ENCODE measurements at regions not wholly inside any gene's neighbourhood (a gene's known extent, or its start where the extent isn't known, plus 50 kb on each side); places are given as distances from the start of the nearest gene placed in this dataset.

DNA sequence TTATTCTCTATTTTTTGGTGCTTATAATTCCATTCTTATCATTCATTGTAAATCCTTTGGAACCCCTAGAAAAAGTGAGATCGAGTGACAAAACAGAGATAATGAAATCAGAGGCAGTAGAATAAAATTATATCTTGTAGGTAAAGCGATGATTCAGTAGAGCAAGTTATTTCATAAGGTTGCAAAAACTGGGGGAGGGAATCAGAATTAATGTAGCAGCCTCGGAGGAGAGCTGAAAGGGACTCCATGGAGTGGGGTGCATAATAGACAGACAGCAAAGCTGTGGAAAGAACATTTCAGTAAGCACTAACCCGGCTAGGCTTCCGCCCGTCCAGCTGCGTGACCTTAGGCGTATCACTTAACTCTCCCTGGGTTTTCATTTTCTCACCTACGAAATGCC, 289.7 kb downstream of the EN1 start:
- TF ChIP-seq, protein P1, sequence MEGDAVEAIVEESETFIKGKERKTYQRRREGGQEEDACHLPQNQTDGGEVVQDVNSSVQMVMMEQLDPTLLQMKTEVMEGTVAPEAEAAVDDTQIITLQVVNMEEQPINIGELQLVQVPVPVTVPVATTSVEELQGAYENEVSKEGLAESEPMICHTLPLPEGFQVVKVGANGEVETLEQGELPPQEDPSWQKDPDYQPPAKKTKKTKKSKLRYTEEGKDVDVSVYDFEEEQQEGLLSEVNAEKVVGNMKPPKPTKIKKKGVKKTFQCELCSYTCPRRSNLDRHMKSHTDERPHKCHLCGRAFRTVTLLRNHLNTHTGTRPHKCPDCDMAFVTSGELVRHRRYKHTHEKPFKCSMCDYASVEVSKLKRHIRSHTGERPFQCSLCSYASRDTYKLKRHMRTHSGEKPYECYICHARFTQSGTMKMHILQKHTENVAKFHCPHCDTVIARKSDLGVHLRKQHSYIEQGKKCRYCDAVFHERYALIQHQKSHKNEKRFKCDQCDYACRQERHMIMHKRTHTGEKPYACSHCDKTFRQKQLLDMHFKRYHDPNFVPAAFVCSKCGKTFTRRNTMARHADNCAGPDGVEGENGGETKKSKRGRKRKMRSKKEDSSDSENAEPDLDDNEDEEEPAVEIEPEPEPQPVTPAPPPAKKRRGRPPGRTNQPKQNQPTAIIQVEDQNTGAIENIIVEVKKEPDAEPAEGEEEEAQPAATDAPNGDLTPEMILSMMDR (IDR thresholded peaks at IDR 0.05) = no peak
- no peak for TF ChIP-seq POLR2A (IDR thresholded peaks at IDR 0.05; ENCODE audit: low read depth)
- TF ChIP-seq POLR2AphosphoS5 (IDR thresholded peaks at IDR 0.05) = no peak
- no peak for TF ChIP-seq EP300 (IDR thresholded peaks at IDR 0.05)

Measured in esophagus muscularis mucosa (tissue), 4 donors.